ENCODE measurements at regions not wholly inside any gene's neighbourhood (a gene's known extent, or its start where the extent isn't known, plus 50 kb on each side); places are given as distances from the start of the nearest gene placed in this dataset.

GRCh38 chr9:7259544-7260241 lies 501.9 kb downstream of the KDM4C start:
- Histone ChIP-seq H3K4me3 (ENCODE audit: low read depth, low read length) (no peak overlapping the region), H3K36me3 (replicated peaks) (no peaks in the 10 kb centered on the region), H3K27me3 (replicated peaks) (no peaks in the 10 kb centered on the region), H3K27ac (no peak overlapping the region)
- DNase-seq, result no peak
- in situ Hi-C loops (cut with HindIII; ENCODE audit: low pct_ligation_motif_present, low sequenced_read_pairs), result no loop called here
- no peak for TF ChIP-seq CTCF (IDR thresholded peaks at IDR 0.05; ENCODE audit: low read depth, low read length, missing control alignments)

GRCh38 chr9:7258688-7259396 lies 501.1 kb downstream of the KDM4C start:
- no peak overlapping the region for H3K27ac ChIP-seq
- no peaks in the 10 kb centered on the region for H3K36me3 ChIP-seq (replicated peaks)
- in situ Hi-C loops (cut with HindIII; ENCODE audit: low pct_ligation_motif_present, low sequenced_read_pairs), result no loop called here
- no peak for DNase-seq
- no peak for TF ChIP-seq CTCF (IDR thresholded peaks at IDR 0.05; ENCODE audit: low read depth, low read length, missing control alignments)
- no peaks in the 10 kb centered on the region for H3K27me3 ChIP-seq (replicated peaks)
- H3K4me3 ChIP-seq (ENCODE audit: low read depth, low read length), result no peak overlapping the region

- Histone ChIP-seq H3K4me3 (ENCODE audit: low read depth, low read length) (no peak overlapping the region), H3K27ac (no peak overlapping the region), H3K36me3 (replicated peaks) (no peaks in the 10 kb centered on the region), H3K27me3 (replicated peaks) (no peaks in the 10 kb centered on the region)
- TF ChIP-seq CTCF (IDR thresholded peaks at IDR 0.05; ENCODE audit: low read depth, low read length, missing control alignments), result no peak
- DNase-seq, result no peak
- in situ Hi-C loops (cut with HindIII; ENCODE audit: low pct_ligation_motif_present, low sequenced_read_pairs), result no loop called here
These were observed 489.2 kb downstream of the KDM4C start for GRCh38 chr9:7246917-7247522.

- H3K27ac ChIP-seq, result no peak overlapping the region
- in situ Hi-C loops (cut with HindIII; ENCODE audit: low pct_ligation_motif_present, low sequenced_read_pairs), result no loop called here
- no peak for TF ChIP-seq CTCF (IDR thresholded peaks at IDR 0.05; ENCODE audit: low read depth, low read length, missing control alignments)
These were observed 488.3 kb downstream of the KDM4C start for GRCh38 chr9:7245976-7246580.

GRCh38 chr9:7243838-7244237 lies 486.1 kb downstream of the KDM4C start:
- no peak overlapping the region for H3K4me3 ChIP-seq (ENCODE audit: low read depth, low read length)
- in situ Hi-C loops (cut with HindIII; ENCODE audit: low pct_ligation_motif_present, low sequenced_read_pairs), result no loop called here
- no peak for DNase-seq
- no peak for TF ChIP-seq CTCF (IDR thresholded peaks at IDR 0.05; ENCODE audit: low read depth, low read length, missing control alignments)
- H3K27ac ChIP-seq, result no peak overlapping the region
- no peaks in the 10 kb centered on the region for H3K36me3 ChIP-seq (replicated peaks)
- no peaks in the 10 kb centered on the region for H3K27me3 ChIP-seq (replicated peaks)

More at GRCh38 chr9:7245976-7246580, 488.3 kb downstream of the KDM4C start:
- no peak overlapping the region for H3K4me3 ChIP-seq (ENCODE audit: low read depth, low read length)
- no peaks in the 10 kb centered on the region for H3K27me3 ChIP-seq (replicated peaks)
- H3K36me3 ChIP-seq (replicated peaks), result no peaks in the 10 kb centered on the region
- DNase-seq, result no peak

All from brain microvascular endothelial cell (primary cell).